Stromal cell of bone marrow (primary cell): ENCODE measurements at regions not wholly inside any gene's neighbourhood (a gene's known extent, or its start where the extent isn't known, plus 50 kb on each side); places are given as distances from the start of the nearest gene placed in this dataset.
"Not testable (repeated sequence)": the region's sequence is repeated elsewhere in the genome, so short reads cannot be mapped to it uniquely, and the experiment has no call there.

Experiments used
- DNase-seq: peaks from one replicate; pipeline ENCODE4 v3.0.0-alpha.2; 2012; ENCODE audit warnings: low read depth

- no peak for DNase-seq
Measured at GRCh38 chr12:97984974-97985580, 522.5 kb downstream of the RMST start.

GRCh38 chr12:97985834-97986233 is 523.2 kb downstream of the RMST start:
- DNase-seq = no peak

GRCh38 chr12:97988588-97988987 is 526.0 kb downstream of the RMST start:
- DNase-seq = not testable (repeated sequence)

- no peak for DNase-seq
Measured at GRCh38 chr12:97989366-97989940, 525.9 kb upstream of the TMPO start.

GRCh38 chr12:97994746-97995484 is 520.5 kb upstream of the TMPO start:
- no peak for DNase-seq

- DNase-seq = no peak
Measured at GRCh38 chr12:97995559-97995958, 519.8 kb upstream of the TMPO start.

GRCh38 chr12:98001430-98001829 is 514.0 kb upstream of the TMPO start:
- no peak for DNase-seq

GRCh38 chr12:98002887-98003493 is 512.4 kb upstream of the TMPO start:
- peak; percentile 8 for DNase-seq

GRCh38 chr12:98007963-98008362 is 507.4 kb upstream of the TMPO start:
- no peak for DNase-seq

- no peak for DNase-seq
Measured at GRCh38 chr12:98013560-98013959, 501.8 kb upstream of the TMPO start.

GRCh38 chr12:98018836-98019235 is 496.6 kb upstream of the TMPO start:
- no peak for DNase-seq

- no peak for DNase-seq
Measured at GRCh38 chr12:98020376-98020775, 495.0 kb upstream of the TMPO start.

GRCh38 chr12:98022961-98023360 is 492.4 kb upstream of the TMPO start:
- no peak for DNase-seq

- DNase-seq = no peak
Measured at GRCh38 chr12:98037401-98038140, 477.8 kb upstream of the TMPO start.

- no peak for DNase-seq
Measured at GRCh38 chr12:98042668-98043067, 472.7 kb upstream of the TMPO start.

GRCh38 chr12:98045395-98045794 is 470.0 kb upstream of the TMPO start:
- no peak for DNase-seq

GRCh38 chr12:98048326-98048725 is 467.1 kb upstream of the TMPO start:
- no peak for DNase-seq

- DNase-seq = no peak
Measured at GRCh38 chr12:98053202-98053601, 462.2 kb upstream of the TMPO start.

GRCh38 chr12:98057701-98058100 is 457.7 kb upstream of the TMPO start:
- DNase-seq = no peak

GRCh38 chr12:98058213-98058612 is 457.2 kb upstream of the TMPO start:
- DNase-seq = no peak

- DNase-seq = no peak
Measured at GRCh38 chr12:98058838-98059237, 456.6 kb upstream of the TMPO start.

- no peak for DNase-seq
Measured at GRCh38 chr12:98059659-98060343, 455.6 kb upstream of the TMPO start.
